BE2C (cell line): ENCODE measurements at regions not wholly inside any gene's neighbourhood (a gene's known extent, or its start where the extent isn't known, plus 50 kb on each side); places are given as distances from the start of the nearest gene placed in this dataset.

Source experiments
- DNase-seq: peaks from one replicate; pipeline ENCODE4 v3.0.0-alpha.2; 2020
- H3K27me3 ChIP-seq: fragments of 250-450 bp; sonication (Bioruptor Pico); 2 replicates; pipeline ENCODE4 v1.5.1; 2020; ENCODE audit warnings: mild to moderate bottlenecking
- H3K36me3 ChIP-seq: fragments of 250-450 bp; sonication (Bioruptor Pico); 2 replicates; pipeline ENCODE4 v1.5.1; 2020; ENCODE audit warnings: mild to moderate bottlenecking
- H3K4me1 ChIP-seq: fragments of 250-450 bp; sonication (Bioruptor Pico); 2 replicates; pipeline ENCODE4 v1.5.1; 2020
- H3K4me3 ChIP-seq: 2 replicates; pipeline ENCODE4 v1.5.1; 2011; ENCODE audit warnings: low read depth, low read length
- H3K9me3 ChIP-seq: fragments of 250-450 bp; sonication (Bioruptor Pico); 2 replicates; pipeline ENCODE4 v1.5.1; 2020
- TF ChIP-seq, protein P1 (sequence below): IDR thresholded peaks from 2 replicates; pipeline ENCODE4 v1.5.1; 2012; ENCODE audit warnings: mild to moderate bottlenecking, low read depth, low read length

DNA sequence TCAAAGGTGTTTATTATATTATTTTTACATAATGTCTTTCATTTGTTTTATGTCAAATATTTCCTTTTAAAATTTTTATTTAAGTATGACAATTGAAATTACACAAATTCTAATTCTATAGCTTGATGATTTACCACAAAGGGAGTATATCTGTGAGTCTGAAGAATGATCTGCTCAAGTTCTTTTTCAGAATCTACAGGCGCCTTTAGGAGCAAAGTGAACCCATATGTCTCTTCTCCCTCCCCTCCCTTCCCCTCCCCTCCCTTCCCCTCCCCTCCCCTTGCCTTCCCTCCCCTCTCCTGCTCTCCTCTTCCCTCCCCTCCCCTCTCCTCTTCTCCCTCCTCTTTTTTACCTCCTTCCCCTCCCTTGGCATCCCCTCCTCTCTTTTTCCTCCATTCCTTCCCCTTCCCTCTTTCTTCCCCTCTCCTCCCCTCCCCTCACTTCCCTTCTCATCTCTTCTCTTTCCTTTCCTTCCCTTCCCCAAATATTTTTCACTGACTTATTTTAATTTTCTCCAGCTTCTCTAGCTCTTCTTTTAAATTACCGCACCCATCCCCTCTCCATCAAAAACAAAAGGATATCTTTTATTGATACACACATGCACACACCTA, 495.3 kb upstream of the PIK3R1 start:
- DNase-seq = no peak
- TF ChIP-seq, protein P1, sequence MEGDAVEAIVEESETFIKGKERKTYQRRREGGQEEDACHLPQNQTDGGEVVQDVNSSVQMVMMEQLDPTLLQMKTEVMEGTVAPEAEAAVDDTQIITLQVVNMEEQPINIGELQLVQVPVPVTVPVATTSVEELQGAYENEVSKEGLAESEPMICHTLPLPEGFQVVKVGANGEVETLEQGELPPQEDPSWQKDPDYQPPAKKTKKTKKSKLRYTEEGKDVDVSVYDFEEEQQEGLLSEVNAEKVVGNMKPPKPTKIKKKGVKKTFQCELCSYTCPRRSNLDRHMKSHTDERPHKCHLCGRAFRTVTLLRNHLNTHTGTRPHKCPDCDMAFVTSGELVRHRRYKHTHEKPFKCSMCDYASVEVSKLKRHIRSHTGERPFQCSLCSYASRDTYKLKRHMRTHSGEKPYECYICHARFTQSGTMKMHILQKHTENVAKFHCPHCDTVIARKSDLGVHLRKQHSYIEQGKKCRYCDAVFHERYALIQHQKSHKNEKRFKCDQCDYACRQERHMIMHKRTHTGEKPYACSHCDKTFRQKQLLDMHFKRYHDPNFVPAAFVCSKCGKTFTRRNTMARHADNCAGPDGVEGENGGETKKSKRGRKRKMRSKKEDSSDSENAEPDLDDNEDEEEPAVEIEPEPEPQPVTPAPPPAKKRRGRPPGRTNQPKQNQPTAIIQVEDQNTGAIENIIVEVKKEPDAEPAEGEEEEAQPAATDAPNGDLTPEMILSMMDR = no peak

DNA sequence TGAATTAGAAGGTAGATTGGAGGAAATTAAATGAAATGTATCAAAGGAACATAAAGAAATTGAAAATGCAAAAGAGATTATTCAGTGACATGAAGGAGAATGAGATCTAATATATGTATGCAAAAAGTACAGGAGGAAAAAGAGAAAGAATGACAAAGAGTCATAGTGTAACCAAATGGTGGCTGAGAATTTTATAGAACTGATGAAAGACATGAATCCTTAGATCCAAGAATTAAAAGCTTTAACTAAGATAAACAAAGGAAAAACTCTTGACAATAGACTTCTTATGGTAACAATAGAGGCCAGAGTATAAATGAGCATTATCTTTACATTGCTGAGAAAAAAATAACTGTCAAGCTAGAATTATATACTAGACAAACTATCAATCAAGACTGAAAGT, 505.4 kb upstream of the CD180 start:
- TF ChIP-seq, protein P1 = no peak
- H3K36me3 ChIP-seq = no peaks in the 10 kb centered on the region
- H3K9me3 ChIP-seq = no peaks in the 10 kb centered on the region
- no peaks in the 10 kb centered on the region for H3K27me3 ChIP-seq
- no peaks in the 10 kb centered on the region for H3K4me1 ChIP-seq
- H3K4me3 ChIP-seq = no peak overlapping the region
- no peak for DNase-seq

More for the DNA sequence above, 495.3 kb upstream of the PIK3R1 start:
- Histone ChIP-seq H3K27me3 (no peaks in the 10 kb centered on the region), H3K4me1 (no peaks in the 10 kb centered on the region), H3K9me3 (no peaks in the 10 kb centered on the region), H3K36me3 (no peaks in the 10 kb centered on the region), H3K4me3 (no peak overlapping the region)

DNA sequence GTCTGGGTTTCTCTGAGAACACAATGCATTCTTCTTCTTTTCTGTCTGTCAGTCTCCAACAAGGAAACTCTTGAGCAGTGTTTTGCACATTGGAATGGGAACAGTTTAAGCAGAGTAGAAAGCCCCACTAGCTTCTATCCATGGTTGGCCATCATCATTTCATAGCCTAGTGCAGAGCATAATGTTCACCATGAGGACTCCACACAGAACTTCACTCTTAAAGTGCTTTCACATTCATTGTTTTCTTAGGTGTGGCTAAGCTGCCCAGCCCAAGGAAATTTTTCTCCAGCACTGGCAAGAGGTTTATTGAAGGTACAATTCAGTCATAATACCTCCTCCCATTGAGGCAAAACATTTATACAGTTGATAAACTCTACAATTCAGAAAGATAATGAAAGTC, 503.0 kb upstream of the CD180 start:
- H3K4me1 ChIP-seq = no peaks in the 10 kb centered on the region
- H3K4me3 ChIP-seq = no peak overlapping the region
- TF ChIP-seq, protein P1 = no peak
- no peaks in the 10 kb centered on the region for H3K27me3 ChIP-seq
- H3K36me3 ChIP-seq = no peaks in the 10 kb centered on the region
- no peaks in the 10 kb centered on the region for H3K9me3 ChIP-seq
- DNase-seq = no peak

DNA sequence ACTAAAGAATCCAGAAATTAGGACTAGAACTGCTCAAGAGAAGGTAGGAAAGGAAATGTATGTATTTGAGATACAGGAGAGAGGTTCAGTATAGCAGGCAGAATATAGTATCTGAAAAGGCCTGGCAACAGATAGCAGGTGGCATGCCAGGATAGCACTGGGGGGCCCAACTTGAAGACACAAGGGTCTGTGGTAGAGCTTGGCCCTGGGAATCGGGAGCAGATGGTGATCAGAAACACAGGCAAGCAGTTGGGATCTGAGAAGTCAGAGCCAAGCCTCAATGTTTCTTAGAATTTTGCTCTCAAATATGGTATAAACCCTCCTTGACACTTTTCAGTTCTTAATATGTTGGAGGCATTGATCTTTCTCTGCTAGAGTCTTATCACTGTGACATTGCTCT, 499.8 kb upstream of the CD180 start:
- Histone ChIP-seq H3K36me3 (no peaks in the 10 kb centered on the region), H3K9me3 (no peaks in the 10 kb centered on the region), H3K4me3 (no peak overlapping the region), H3K4me1 (no peaks in the 10 kb centered on the region), H3K27me3 (no peaks in the 10 kb centered on the region)
- TF ChIP-seq, protein P1 = no peak
- no peak for DNase-seq

DNA sequence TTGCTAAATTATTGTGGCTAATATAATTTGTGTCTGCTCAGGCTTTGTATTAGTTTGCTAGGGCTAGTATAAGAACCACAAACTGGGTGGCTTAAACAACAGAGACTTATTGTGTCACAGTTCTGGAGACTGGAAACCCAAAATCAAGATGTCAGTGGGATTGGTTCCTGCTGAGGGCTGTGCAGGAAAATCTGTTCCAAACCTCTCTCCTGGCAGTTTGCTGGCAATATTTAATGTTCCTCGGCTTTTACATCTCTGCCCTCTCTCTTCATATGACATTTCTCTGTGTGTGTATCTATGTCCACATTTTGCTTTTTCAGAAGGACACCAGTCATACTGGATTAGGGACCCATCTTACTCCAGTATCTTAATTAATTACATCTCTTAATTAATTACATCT, 498.8 kb upstream of the CD180 start:
- H3K36me3 ChIP-seq = no peaks in the 10 kb centered on the region

DNA sequence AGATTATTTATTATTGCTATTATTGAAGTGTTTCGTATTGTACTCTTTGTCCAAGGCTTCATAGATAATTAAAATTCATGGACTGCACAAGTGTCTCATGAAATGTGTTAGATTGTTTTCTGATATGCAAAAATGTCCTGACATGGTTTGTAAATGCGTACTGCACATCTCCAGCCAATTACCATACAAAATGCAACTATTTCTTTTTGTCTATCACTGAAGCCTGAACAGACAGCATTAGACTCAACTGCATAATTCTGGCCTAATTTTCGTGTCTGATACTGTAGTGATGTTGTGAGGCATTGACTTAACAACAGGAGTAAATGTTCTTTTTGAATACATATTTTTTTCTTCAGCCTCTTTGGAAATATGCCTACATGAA, 498.2 kb upstream of the CD180 start:
- no peaks in the 10 kb centered on the region for H3K9me3 ChIP-seq
- no peak for DNase-seq
- H3K27me3 ChIP-seq = no peaks in the 10 kb centered on the region
- H3K36me3 ChIP-seq = no peaks in the 10 kb centered on the region
- no peak overlapping the region for H3K4me3 ChIP-seq
- no peaks in the 10 kb centered on the region for H3K4me1 ChIP-seq
- TF ChIP-seq, protein P1 = no peak

More for the DNA sequence above, 498.8 kb upstream of the CD180 start:
- H3K27me3 ChIP-seq = no peaks in the 10 kb centered on the region
- TF ChIP-seq, protein P1 = no peak
- no peak overlapping the region for H3K4me3 ChIP-seq
- H3K4me1 ChIP-seq = no peaks in the 10 kb centered on the region
- no peak for DNase-seq
- H3K9me3 ChIP-seq = no peaks in the 10 kb centered on the region
